Activated CD4-positive, CD25-positive, alpha-beta regulatory T cell treated with anti-CD3 and anti-CD28 coated beads, Interleukin-2, amount 50 U/mL, for 24 hours (primary cell): ENCODE measurements at regions not wholly inside any gene's neighbourhood (a gene's known extent, or its start where the extent isn't known, plus 50 kb on each side); places are given as distances from the start of the nearest gene placed in this dataset.
"Not testable (repeated sequence)": the region's sequence is repeated elsewhere in the genome, so short reads cannot be mapped to it uniquely, and the experiment has no call there.

ENCODE experiments used
- ATAC-seq, 2 donors: fragments of 150-1000 bp; cut with Tn5 transposase; one replicate each; pipeline ENCODE4 v1.10.0; 2021; ENCODE audit warnings: mild to moderate bottlenecking in 1 of 2, moderate library complexity in 1 of 2

GRCh38 chr10:120205368-120206018 lies 251.5 kb upstream of the PLPP4 start:
- ATAC-seq: no peak

- ATAC-seq: no peak
Measured at GRCh38 chr10:120208488-120208887, 248.5 kb upstream of the PLPP4 start.

GRCh38 chr10:120209124-120209762 lies 247.8 kb upstream of the PLPP4 start:
- ATAC-seq: no peak

- no peak for ATAC-seq
Measured at GRCh38 chr10:120212275-120212674, 244.8 kb upstream of the PLPP4 start.

GRCh38 chr10:120213283-120213682 lies 243.7 kb upstream of the PLPP4 start:
- not testable (repeated sequence) for ATAC-seq

GRCh38 chr10:120217736-120218135 lies 239.3 kb upstream of the PLPP4 start:
- ATAC-seq: no peak

- no peak for ATAC-seq
Measured at GRCh38 chr10:120221873-120222485, 235.0 kb upstream of the PLPP4 start.

GRCh38 chr10:120229641-120230040 lies 227.4 kb upstream of the PLPP4 start:
- ATAC-seq: no peak

GRCh38 chr10:120239695-120240094 lies 217.3 kb upstream of the PLPP4 start:
- not testable (repeated sequence) for ATAC-seq

GRCh38 chr10:120251821-120252442 lies 205.1 kb upstream of the PLPP4 start:
- no peak for ATAC-seq

GRCh38 chr10:120253131-120253530 lies 203.9 kb upstream of the PLPP4 start:
- ATAC-seq: no peak

- no peak for ATAC-seq
Measured at GRCh38 chr10:120260456-120260855, 196.6 kb upstream of the PLPP4 start.

- no peak for ATAC-seq
Measured at GRCh38 chr10:120262857-120263547, 194.0 kb upstream of the PLPP4 start.

- ATAC-seq: no peak
Measured at GRCh38 chr10:120266022-120266421, 191.0 kb upstream of the PLPP4 start.

- no peak for ATAC-seq
Measured at GRCh38 chr10:120270906-120271305, 186.1 kb upstream of the PLPP4 start.

GRCh38 chr10:120271696-120272095 lies 185.3 kb upstream of the PLPP4 start:
- no peak for ATAC-seq

GRCh38 chr10:120272350-120272749 lies 184.7 kb upstream of the PLPP4 start:
- ATAC-seq: no peak

- ATAC-seq: no peak
Measured at GRCh38 chr10:120278069-120278468, 179.0 kb upstream of the PLPP4 start.

GRCh38 chr10:120279196-120279595 lies 177.8 kb upstream of the PLPP4 start:
- ATAC-seq: no peak

GRCh38 chr10:120282421-120282820 lies 174.6 kb upstream of the PLPP4 start:
- ATAC-seq: no peak

- no peak for ATAC-seq
Measured at GRCh38 chr10:120282846-120283492, 174.1 kb upstream of the PLPP4 start.

- no peak for ATAC-seq
Measured at GRCh38 chr10:120285408-120285807, 171.6 kb upstream of the PLPP4 start.

- no peak for ATAC-seq
Measured at GRCh38 chr10:120286280-120286679, 170.7 kb upstream of the PLPP4 start.
